MM.1S (cell line): ENCODE measurements at regions not wholly inside any gene's neighbourhood (a gene's known extent, or its start where the extent isn't known, plus 50 kb on each side); places are given as distances from the start of the nearest gene placed in this dataset.

Experiments used
- DNase-seq: peaks from one replicate; pipeline ENCODE4 v3.0.0-alpha.2; 2015
- H2AFZ ChIP-seq: fragments of 300-600 bp; sonication (generic); 2 replicates; pipeline ENCODE4 v1.6.0; 2016; ENCODE audit warnings: antibody characterized with exemption, low read length
- H3F3A ChIP-seq: fragments of 300-600 bp; sonication (generic); 2 replicates; pipeline ENCODE4 v1.6.1; 2016; ENCODE audit warnings: mild to moderate bottlenecking, antibody characterized with exemption, low read length, moderate library complexity, mixed read lengths; ENCODE audit not compliant: insufficient read depth
- H3K27ac ChIP-seq: fragments of 300-600 bp; sonication (generic); 2 replicates; pipeline ENCODE4 v1.5.1; 2016; ENCODE audit warnings: mild to moderate bottlenecking, low read length
- H3K27me3 ChIP-seq: fragments of 300-600 bp; sonication (generic); replicated peaks from 2 replicates; pipeline ENCODE4 v1.6.0; 2016; ENCODE audit warnings: low read length; ENCODE audit not compliant: insufficient read depth
- H3K36me3 ChIP-seq: fragments of 300-600 bp; sonication (generic); replicated peaks from 2 replicates; pipeline ENCODE4 v1.6.1; 2016; ENCODE audit warnings: mild to moderate bottlenecking, low read length, mixed read lengths; ENCODE audit not compliant: insufficient read depth
- H3K4me1 ChIP-seq: fragments of 300-600 bp; sonication (generic); 2 replicates; pipeline ENCODE4 v1.6.1; 2016; ENCODE audit warnings: low read length, mixed read lengths
- H3K4me2 ChIP-seq: fragments of 300-600 bp; sonication (generic); 2 replicates; pipeline ENCODE4 v1.6.0; 2016; ENCODE audit warnings: low read depth, low read length
- H3K4me3 ChIP-seq: fragments of 300-600 bp; sonication (generic); 2 replicates; pipeline ENCODE4 v1.5.1; 2016; ENCODE audit warnings: low read length, mixed read lengths
- H3K79me2 ChIP-seq: fragments of 300-600 bp; sonication (generic); 2 replicates; pipeline ENCODE4 v1.6.1; 2016; ENCODE audit warnings: mixed run types, low read length, mixed read lengths
- H3K9ac ChIP-seq: fragments of 300-600 bp; sonication (generic); 2 replicates; pipeline ENCODE4 v1.6.1; 2016; ENCODE audit warnings: low read length, mixed read lengths
- H3K9me2 ChIP-seq: fragments of 300-600 bp; sonication (generic); replicated peaks from 2 replicates; pipeline ENCODE4 v1.6.1; 2016; ENCODE audit warnings: mild to moderate bottlenecking, low read length, mixed read lengths; ENCODE audit not compliant: insufficient read depth
- H3K9me3 ChIP-seq: fragments of 300-600 bp; sonication (generic); replicated peaks from 2 replicates; pipeline ENCODE4 v1.6.1; 2016; ENCODE audit warnings: mild to moderate bottlenecking, low read length, mixed read lengths; ENCODE audit not compliant: insufficient read depth
- H4K20me1 ChIP-seq: fragments of 300-600 bp; sonication (generic); 2 replicates; pipeline ENCODE4 v1.6.1; 2016; ENCODE audit warnings: mild to moderate bottlenecking, low read length, moderate library complexity, mixed read lengths; ENCODE audit not compliant: insufficient read depth
- EZH2 ChIP-seq: fragments of 300-600 bp; sonication (generic); optimal IDR thresholded peaks from 2 replicates; pipeline ENCODE3; 2017; ENCODE audit warnings: low read depth, mild to moderate bottlenecking, antibody characterized with exemption, low read length, mixed read lengths
- EZH2phosphoT487 ChIP-seq: fragments of 300-600 bp; sonication (generic); IDR thresholded peaks from 2 replicates; pipeline ENCODE4 v1.6.1; 2018; ENCODE audit warnings: antibody characterized with exemption, low read length
- TF ChIP-seq, protein P1 (sequence below): fragments of 300-600 bp; sonication (generic); IDR thresholded peaks from 2 replicates; pipeline ENCODE4 v1.5.1; 2016; ENCODE audit warnings: antibody characterized with exemption, low read length, mixed read lengths

DNA sequence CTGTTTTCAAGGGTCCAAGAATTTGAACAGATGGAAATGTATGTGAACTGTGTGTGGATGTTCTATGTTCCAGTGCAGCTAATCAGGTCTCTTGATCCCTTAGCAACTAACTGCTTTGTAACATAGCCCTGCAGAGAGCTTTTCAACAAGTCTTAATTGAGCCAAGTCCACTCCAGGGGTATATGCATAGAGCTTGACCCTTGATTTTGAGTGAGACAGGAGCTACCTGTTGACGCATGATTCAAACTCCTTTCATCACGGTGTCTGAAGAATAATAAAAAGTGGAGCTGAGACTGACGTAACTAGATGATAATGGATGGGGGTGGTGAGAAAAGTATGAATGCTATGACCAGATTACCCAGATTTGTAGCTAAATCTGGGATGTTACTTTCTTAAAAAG lies 93.3 kb upstream of the CCDC54 start:
- no peaks in the 10 kb centered on the region for H4K20me1 ChIP-seq
- H3K4me3 ChIP-seq, result no peak overlapping the region
- DNase-seq, result no peak
- H2AFZ ChIP-seq, result no peak overlapping the region
- no peaks in the 10 kb centered on the region for H3K9me3 ChIP-seq
- no peaks in the 10 kb centered on the region for H3K9me2 ChIP-seq
- H3F3A ChIP-seq, result no peaks in the 10 kb centered on the region
- no peaks in the 10 kb centered on the region for H3K79me2 ChIP-seq
- H3K36me3 ChIP-seq, result no peaks in the 10 kb centered on the region
- H3K4me2 ChIP-seq, result no peak overlapping the region
- H3K4me1 ChIP-seq, result no peaks in the 10 kb centered on the region
- no peak overlapping the region for H3K27ac ChIP-seq
- TF ChIP-seq, protein P1, sequence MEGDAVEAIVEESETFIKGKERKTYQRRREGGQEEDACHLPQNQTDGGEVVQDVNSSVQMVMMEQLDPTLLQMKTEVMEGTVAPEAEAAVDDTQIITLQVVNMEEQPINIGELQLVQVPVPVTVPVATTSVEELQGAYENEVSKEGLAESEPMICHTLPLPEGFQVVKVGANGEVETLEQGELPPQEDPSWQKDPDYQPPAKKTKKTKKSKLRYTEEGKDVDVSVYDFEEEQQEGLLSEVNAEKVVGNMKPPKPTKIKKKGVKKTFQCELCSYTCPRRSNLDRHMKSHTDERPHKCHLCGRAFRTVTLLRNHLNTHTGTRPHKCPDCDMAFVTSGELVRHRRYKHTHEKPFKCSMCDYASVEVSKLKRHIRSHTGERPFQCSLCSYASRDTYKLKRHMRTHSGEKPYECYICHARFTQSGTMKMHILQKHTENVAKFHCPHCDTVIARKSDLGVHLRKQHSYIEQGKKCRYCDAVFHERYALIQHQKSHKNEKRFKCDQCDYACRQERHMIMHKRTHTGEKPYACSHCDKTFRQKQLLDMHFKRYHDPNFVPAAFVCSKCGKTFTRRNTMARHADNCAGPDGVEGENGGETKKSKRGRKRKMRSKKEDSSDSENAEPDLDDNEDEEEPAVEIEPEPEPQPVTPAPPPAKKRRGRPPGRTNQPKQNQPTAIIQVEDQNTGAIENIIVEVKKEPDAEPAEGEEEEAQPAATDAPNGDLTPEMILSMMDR, result no peak
- TF ChIP-seq EZH2, result no peak
- TF ChIP-seq EZH2phosphoT487, result no peak
- no peaks in the 10 kb centered on the region for H3K27me3 ChIP-seq
- H3K9ac ChIP-seq, result no peak overlapping the region

DNA sequence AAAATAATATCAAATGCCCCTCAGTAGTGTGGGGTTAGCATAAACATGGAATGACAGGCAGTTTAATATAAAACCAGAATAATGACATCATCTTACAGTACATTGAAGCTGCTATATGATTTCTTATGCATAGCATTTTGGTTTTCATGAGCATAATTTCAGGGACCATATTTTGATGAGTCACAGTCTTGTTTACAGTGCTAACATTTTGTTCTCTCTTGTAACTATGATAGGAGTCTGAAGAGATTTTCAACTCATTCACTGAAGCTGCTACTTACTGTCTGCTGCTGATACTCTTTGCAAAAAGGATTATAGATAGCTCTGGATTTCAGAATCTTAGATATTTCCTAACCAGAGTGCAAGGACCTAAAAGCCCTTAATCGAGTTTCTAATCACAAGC lies 92.6 kb upstream of the CCDC54 start:
- no peaks in the 10 kb centered on the region for H4K20me1 ChIP-seq
- DNase-seq, result no peak
- H3K27ac ChIP-seq, result no peak overlapping the region
- no peaks in the 10 kb centered on the region for H3K9me3 ChIP-seq
- H3K27me3 ChIP-seq, result no peaks in the 10 kb centered on the region
- TF ChIP-seq EZH2 (no peak), EZH2phosphoT487 (no peak)
- TF ChIP-seq, protein P1, result no peak
- H3K79me2 ChIP-seq, result no peaks in the 10 kb centered on the region
- H3K9ac ChIP-seq, result no peak overlapping the region
- H2AFZ ChIP-seq, result no peak overlapping the region
- H3K4me1 ChIP-seq, result no peaks in the 10 kb centered on the region
- no peaks in the 10 kb centered on the region for H3K9me2 ChIP-seq
- no peak overlapping the region for H3K4me2 ChIP-seq
- no peak overlapping the region for H3K4me3 ChIP-seq
- H3K36me3 ChIP-seq, result no peaks in the 10 kb centered on the region
- no peaks in the 10 kb centered on the region for H3F3A ChIP-seq

DNA sequence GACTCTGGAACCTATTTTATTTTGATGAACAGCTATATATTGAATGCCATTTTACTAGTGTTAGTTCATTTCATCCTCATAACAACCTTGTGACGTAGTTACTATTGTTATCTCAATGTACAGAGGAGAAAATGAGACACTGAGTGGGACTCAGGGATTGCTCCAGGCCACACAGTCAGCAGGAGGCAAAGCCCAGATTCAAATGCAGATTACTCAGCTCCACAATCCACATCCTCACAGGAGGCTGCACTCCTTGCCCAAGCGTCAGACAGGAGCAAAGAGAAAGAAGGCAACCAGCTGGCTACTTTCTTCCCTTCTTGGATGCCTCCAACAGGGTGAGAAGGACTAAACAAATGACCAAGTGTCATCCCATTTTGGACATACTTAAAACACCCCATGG lies 92.0 kb upstream of the CCDC54 start:
- no peak overlapping the region for H3K4me2 ChIP-seq
- H3K27ac ChIP-seq, result no peak overlapping the region
- no peaks in the 10 kb centered on the region for H3K9me3 ChIP-seq
- no peaks in the 10 kb centered on the region for H3K4me1 ChIP-seq
- H3K36me3 ChIP-seq, result no peaks in the 10 kb centered on the region
- H3K9ac ChIP-seq, result no peak overlapping the region
- no peak overlapping the region for H2AFZ ChIP-seq
- H3K9me2 ChIP-seq, result no peaks in the 10 kb centered on the region
- H3K4me3 ChIP-seq, result no peak overlapping the region
- no peaks in the 10 kb centered on the region for H4K20me1 ChIP-seq
- no peaks in the 10 kb centered on the region for H3F3A ChIP-seq
- H3K27me3 ChIP-seq, result no peaks in the 10 kb centered on the region
- no peak for DNase-seq
- TF ChIP-seq, protein P1, result no peak
- no peak for TF ChIP-seq EZH2
- H3K79me2 ChIP-seq, result no peaks in the 10 kb centered on the region
